ENCODE measurements at regions not wholly inside any gene's neighbourhood (a gene's known extent, or its start where the extent isn't known, plus 50 kb on each side); places are given as distances from the start of the nearest gene placed in this dataset.

DNA sequence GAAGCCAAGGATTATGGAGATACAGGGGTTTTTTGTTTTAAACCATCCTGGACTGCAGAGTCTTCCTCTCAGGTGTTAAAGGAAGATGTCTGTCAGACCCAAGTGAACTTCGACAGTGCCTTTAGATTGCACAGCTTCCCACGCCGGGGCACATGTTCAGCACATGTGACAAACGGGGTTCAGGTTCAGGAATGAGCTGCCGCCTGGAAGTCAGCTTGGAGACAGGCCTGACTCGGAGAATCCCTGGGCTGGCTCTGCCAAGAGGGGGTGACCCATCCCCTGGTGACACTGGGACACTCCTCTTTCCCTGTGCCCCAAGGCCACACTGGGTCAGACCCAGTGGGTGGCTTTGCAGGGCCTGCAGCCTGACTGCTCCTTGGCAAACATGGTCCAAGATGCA is 359.3 kb upstream of the SALL3 start:
- no peak overlapping the region for H3K4me3 ChIP-seq (ENCODE audit: low read depth, low read length)
- TF ChIP-seq, protein P1, sequence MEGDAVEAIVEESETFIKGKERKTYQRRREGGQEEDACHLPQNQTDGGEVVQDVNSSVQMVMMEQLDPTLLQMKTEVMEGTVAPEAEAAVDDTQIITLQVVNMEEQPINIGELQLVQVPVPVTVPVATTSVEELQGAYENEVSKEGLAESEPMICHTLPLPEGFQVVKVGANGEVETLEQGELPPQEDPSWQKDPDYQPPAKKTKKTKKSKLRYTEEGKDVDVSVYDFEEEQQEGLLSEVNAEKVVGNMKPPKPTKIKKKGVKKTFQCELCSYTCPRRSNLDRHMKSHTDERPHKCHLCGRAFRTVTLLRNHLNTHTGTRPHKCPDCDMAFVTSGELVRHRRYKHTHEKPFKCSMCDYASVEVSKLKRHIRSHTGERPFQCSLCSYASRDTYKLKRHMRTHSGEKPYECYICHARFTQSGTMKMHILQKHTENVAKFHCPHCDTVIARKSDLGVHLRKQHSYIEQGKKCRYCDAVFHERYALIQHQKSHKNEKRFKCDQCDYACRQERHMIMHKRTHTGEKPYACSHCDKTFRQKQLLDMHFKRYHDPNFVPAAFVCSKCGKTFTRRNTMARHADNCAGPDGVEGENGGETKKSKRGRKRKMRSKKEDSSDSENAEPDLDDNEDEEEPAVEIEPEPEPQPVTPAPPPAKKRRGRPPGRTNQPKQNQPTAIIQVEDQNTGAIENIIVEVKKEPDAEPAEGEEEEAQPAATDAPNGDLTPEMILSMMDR (IDR thresholded peaks at IDR 0.05; ENCODE audit: borderline replicate concordance, insufficient read depth, low read depth, low read length), result no peak

DNA sequence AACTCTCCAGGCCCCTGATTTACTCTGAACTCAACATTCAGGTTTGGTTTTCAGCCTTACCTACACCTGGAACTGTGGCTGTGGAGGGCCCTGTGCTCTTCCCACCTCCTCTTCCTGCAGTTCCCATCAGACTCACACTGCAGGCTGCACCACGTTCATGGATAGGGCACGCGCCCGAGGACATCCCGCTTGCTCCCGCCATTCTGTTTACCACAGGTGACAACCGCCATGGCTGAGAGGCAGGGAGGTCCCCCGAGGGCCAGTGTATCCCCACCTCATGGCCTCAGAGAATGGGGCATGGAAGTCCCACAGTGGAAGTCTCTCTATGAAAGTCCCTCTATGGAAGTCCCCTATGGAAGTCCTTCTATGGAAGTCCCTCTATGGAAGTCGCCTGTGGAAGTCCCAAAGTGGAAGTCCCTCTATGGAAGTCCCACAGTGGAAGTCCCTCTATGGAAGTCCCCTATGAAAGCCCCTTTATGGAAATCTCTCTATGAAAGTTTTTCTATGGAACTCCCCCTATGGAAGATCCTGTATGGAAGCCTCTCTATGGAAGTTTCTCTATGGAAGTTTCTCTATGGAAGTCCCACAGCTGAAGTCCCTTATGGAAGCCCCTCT is 358.4 kb upstream of the SALL3 start:
- no peak overlapping the region for H3K4me3 ChIP-seq (ENCODE audit: low read depth, low read length)
- TF ChIP-seq, protein P1 (IDR thresholded peaks at IDR 0.05; ENCODE audit: borderline replicate concordance, insufficient read depth, low read depth, low read length), result no peak

DNA sequence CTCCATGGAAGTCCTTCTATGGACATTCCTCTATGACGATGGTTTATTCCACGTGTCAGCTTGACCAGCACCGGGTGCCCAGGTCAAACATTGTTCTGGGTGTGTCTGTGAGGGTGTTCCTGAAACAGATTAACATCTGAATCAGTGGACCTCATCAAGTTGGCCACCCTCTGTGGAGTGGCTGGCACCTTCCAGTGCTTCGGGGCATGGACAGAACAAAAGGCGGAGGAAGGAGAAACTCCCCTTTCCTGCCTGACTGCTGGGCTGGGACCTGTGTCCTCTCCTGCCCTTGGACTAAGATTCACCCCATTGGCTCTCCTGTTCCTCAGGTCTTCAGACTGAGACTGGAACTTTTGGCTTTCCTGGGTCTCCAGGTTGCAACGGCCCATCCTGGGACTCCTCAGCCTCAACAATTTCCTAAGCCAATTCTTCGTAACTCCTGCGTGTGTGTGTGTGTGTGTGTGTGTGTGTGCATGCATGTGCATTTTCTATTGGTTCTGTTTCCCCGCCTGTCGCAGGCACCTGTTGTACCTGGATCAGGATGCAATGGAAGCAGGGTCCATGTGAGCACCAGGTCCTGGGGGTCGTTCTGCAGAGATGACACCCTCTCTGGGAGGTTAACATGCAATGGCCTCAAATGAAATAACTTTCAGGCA is 357.2 kb upstream of the SALL3 start:
- TF ChIP-seq, protein P1 (IDR thresholded peaks at IDR 0.05; ENCODE audit: borderline replicate concordance, insufficient read depth, low read depth, low read length), result no peak
- no peak overlapping the region for H3K4me3 ChIP-seq (ENCODE audit: low read depth, low read length)

DNA sequence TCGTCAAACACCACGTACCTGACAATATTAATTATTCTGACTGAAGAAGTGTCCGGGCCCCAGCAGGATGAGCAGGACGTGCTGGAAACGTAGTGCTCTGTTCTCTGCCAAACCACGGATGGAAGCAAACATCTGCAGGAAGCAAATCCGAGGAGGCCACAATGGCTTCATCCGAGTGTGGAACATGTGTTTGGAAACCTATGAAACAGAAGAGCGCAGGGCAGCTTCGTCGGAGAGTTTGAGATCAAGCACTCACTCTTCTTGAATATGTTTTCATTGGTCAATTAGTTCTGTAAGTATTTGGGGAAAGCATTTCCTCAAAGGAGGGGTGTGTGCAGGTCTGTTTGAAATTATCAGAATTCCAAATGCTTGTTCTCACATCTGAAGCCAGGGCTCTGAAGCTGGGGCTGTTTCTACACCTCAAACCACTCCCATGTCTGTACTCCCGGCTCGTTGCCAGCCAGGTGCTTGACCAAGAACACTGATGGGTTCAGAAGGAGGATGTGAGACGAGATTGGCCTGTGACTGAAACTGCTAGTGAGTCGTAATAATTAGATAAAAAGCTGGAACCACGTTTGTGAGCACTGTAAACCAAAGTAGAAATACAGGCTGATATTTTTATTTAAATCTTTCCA is 356.6 kb upstream of the SALL3 start:
- no peak overlapping the region for H3K4me3 ChIP-seq (ENCODE audit: low read depth, low read length)
- TF ChIP-seq, protein P1 (IDR thresholded peaks at IDR 0.05; ENCODE audit: borderline replicate concordance, insufficient read depth, low read depth, low read length), result no peak

DNA sequence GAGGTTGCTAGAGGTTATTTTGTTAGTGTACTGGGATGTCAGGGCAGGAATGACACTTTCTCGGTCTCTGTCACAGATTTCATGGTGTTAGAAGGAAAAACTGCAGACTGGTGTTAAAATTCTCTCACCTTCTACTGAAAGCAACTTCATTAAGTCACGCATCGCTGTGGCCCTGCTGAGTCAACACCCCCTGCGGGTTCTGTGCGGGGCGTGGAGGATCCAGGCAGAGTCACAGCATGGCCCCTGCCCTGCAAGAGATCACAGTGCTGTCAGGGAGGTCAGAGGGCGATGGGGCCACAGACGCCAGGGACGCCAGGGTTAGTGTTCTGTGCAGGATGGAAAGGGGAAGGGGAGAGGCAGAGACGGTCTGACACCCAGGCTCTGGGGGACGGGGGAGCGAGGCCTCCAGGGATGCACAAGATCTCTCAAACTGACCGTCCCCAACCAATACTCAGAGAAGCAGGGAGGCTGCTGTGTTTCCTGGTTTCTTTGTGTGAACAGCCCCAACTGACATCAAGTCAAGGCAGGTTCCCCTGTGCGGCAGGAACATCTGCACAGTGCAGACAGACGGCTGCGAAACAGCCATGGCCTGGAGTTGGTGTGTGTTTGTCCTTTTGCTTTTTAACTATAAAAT is 354.9 kb upstream of the SALL3 start:
- TF ChIP-seq, protein P1 (IDR thresholded peaks at IDR 0.05; ENCODE audit: borderline replicate concordance, insufficient read depth, low read depth, low read length), result no peak
- no peak overlapping the region for H3K4me3 ChIP-seq (ENCODE audit: low read depth, low read length)

DNA sequence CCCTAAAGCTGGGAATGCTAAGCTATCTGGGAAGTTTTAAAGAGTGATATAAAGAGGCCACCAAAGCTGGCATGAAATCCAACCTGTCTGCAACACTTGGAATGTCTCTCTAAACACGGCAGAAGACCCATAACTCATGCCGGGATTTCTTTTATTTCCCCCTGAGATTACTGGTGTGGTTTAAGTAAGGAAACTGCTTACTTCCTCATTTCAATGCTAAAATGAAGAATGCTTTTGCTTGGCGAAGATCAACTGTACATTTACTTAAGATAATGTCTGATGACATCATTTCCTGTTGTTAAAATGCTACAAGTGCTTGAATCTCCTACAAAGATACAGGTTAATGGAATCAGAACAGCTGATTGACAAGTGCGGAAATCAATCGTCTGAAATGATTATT is 353.8 kb upstream of the SALL3 start:
- TF ChIP-seq, protein P1 (IDR thresholded peaks at IDR 0.05; ENCODE audit: borderline replicate concordance, insufficient read depth, low read depth, low read length), result no peak
- no peak overlapping the region for H3K4me3 ChIP-seq (ENCODE audit: low read depth, low read length)
